ENCODE measurements at regions not wholly inside any gene's neighbourhood (a gene's known extent, or its start where the extent isn't known, plus 50 kb on each side); places are given as distances from the start of the nearest gene placed in this dataset.

DNA sequence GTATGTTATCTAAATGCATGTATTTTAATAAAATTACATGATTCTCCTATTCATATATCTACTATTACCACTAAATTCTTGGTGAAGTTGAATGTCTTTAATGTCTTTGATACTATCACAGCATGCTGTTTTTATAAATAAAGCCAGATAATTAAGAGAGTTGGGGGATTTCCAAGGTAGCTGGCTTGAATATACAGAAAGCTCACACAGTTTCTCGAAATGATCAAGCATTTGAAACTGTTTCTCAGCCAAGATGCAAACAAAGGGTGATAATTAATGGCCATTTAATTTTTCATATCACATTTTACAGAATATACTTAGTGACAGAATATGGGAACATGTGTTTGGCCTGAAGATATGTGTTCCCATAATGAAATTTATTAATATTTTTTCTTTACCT, 145.6 kb upstream of the CDH12 start:
- TF ChIP-seq, protein P1, sequence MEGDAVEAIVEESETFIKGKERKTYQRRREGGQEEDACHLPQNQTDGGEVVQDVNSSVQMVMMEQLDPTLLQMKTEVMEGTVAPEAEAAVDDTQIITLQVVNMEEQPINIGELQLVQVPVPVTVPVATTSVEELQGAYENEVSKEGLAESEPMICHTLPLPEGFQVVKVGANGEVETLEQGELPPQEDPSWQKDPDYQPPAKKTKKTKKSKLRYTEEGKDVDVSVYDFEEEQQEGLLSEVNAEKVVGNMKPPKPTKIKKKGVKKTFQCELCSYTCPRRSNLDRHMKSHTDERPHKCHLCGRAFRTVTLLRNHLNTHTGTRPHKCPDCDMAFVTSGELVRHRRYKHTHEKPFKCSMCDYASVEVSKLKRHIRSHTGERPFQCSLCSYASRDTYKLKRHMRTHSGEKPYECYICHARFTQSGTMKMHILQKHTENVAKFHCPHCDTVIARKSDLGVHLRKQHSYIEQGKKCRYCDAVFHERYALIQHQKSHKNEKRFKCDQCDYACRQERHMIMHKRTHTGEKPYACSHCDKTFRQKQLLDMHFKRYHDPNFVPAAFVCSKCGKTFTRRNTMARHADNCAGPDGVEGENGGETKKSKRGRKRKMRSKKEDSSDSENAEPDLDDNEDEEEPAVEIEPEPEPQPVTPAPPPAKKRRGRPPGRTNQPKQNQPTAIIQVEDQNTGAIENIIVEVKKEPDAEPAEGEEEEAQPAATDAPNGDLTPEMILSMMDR (IDR thresholded peaks at IDR 0.05): no peak
- TF ChIP-seq POLR2A (IDR thresholded peaks at IDR 0.05): no peak

Data from thyroid gland (tissue), 4 donors.